HG03432 (cell line): ENCODE measurements at regions not wholly inside any gene's neighbourhood (a gene's known extent, or its start where the extent isn't known, plus 50 kb on each side); places are given as distances from the start of the nearest gene placed in this dataset.
A peak's percentile ranks its signal among the peaks of the same experiment; 100 is the strongest.
"Not testable (repeated sequence)": the region's sequence is repeated elsewhere in the genome, so short reads cannot be mapped to it uniquely, and the experiment has no call there.

ENCODE experiments used
- ATAC-seq: cut with Tn5 transposase; IDR thresholded peaks from one replicate; pipeline ENCODE4 v1.9.1; 2021; ENCODE audit warnings: mild to moderate bottlenecking, moderate library complexity; ENCODE audit not compliant: unreplicated experiment

- ATAC-seq, result peak; percentile 41
These were observed 1111.1 kb downstream of the TAF11L14 start for GRCh38 chr5:18745042-18745987.

DNA sequence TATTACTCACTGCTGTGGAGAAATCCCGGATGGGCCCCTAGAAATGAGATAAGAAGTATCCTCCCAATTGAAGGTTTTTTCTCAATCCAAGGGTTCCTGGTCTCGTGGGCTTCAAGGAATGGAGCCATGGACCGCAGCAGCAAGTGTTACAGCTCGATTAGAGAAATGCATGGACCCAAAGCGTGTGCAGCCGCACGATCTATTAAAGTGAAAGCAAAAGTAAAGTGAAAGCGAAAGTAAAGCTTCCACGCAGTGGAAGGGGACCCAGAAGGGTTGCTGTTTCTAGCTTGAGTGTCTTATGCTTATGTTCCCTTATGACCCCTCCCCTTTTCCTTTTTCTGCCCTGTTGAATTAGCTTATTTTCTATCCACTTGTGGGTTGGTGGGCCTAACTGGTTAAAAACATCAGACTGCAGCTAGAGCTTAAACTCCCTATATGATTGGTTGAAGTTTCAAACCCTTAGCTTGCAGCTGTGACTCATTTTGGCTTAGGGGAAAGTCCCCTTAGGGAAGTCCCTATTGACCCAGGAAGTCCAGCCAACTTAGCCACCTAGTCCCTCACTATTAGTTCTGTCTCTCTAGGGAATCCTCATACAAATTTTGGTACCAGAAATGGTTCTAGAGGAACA, 1111.8 kb downstream of the TAF11L14 start:
- ATAC-seq, result peak; percentile 75

DNA sequence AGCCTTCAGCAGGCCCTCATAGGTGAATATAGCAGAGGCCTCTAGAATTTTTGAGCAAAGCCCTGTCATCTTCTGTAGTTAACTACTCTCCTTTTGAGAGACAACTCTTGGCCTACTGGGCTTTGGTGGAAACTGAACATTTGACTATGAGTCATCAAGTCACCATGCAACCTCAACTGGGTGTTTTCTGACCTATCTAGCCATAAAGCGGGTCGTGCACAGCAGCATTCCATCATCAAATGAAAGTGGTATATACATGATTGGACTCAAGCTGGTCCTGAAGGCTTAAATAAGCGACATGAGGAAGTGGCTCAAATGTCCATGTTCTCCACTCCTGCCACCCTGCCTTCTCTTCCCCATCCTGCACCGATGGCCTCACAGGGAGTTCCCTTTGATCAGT, 1115.5 kb downstream of the TAF11L14 start:
- ATAC-seq, result peak; percentile 33

DNA sequence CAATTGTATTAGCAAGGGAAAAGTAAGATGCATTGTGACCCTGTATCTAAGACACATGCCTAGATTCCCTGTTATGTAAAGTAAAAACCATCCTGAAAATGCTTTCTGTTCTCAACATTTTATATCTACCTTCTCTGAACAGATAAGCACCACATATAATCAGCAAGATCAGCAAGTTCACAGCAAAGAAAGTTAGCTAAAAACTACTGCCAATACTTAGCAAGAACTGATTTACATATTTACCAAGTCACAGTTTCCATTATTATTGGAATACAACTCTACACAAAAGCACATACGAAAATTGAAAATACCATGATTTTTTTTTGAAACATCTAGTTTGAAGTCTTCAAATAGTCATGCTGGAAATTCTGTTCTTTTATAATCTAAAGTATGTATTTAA, 1118.1 kb downstream of the TAF11L14 start:
- ATAC-seq, result no peak

- no peak for ATAC-seq
These were observed 1119.9 kb downstream of the TAF11L14 start for GRCh38 chr5:18754201-18754600.

- ATAC-seq, result peak; percentile 86
These were observed 1127.5 kb downstream of the TAF11L14 start for GRCh38 chr5:18761801-18762200.

- no peak for ATAC-seq
These were observed 1129.9 kb downstream of the TAF11L14 start for GRCh38 chr5:18764161-18764560.

GRCh38 chr5:18765304-18765703, 1131.0 kb downstream of the TAF11L14 start:
- ATAC-seq, result no peak

- ATAC-seq, result no peak
These were observed 1136.9 kb downstream of the TAF11L14 start for GRCh38 chr5:18771097-18771610.

DNA sequence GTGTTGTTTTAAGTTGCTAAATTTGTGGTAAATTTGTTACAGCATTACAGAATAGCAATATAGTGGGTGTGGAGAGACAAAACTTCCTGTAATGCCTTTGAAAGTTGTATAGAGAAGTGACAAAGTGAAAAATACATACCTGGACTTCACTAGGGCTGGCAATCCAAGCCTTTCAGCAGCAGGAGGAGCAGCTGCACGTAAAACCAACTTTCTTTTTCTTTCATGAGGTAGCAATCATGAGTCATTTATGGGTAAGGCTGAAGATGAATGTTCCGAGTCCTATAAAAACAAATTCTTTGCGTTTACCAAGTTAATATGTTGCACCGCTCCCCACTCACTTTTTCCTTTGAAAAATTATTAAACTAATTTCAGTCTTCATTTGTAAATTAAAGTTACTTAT, 1138.2 kb downstream of the TAF11L14 start:
- peak; percentile 59 for ATAC-seq

DNA sequence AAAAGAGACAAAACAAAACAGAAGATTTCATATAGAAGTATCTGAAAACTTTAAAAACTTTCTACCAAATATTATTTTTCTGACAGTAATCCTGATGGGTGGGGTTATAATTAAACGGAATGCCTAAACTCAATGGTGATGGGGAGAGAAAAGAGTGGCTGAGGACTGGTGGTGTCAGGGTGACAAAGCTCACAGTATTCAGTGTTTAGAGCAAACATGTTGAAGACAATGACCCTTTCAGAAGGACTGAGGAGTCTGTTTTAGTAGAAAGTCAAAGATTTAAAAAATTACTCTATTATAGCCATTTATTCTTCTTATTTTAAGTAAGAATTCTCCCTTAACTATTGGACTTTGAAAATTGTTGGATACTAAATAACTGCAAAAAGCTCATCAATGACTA, 1144.0 kb downstream of the TAF11L14 start:
- no peak for ATAC-seq

- ATAC-seq, result no peak
These were observed 1155.1 kb downstream of the TAF11L14 start for GRCh38 chr5:18789218-18789998.

DNA sequence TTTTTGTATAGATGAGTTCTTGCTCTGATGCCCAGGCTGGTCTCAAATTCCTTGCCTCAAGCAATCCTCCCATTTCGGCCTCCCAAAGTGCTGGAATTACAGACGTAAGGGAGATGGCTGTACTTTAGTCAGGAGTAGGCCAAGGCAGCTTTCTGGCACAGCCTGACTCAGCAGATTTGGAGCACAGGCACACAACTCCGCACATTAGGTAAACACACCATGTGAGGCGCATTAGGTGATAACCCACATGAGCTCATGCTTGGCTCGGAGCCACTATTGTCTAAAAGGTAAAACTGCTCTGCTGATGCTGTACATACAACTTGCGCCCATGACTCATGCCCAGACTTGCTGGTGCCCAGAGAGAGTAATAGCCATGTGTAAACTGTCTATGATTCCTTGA, 1157.9 kb downstream of the TAF11L14 start:
- ATAC-seq, result no peak

DNA sequence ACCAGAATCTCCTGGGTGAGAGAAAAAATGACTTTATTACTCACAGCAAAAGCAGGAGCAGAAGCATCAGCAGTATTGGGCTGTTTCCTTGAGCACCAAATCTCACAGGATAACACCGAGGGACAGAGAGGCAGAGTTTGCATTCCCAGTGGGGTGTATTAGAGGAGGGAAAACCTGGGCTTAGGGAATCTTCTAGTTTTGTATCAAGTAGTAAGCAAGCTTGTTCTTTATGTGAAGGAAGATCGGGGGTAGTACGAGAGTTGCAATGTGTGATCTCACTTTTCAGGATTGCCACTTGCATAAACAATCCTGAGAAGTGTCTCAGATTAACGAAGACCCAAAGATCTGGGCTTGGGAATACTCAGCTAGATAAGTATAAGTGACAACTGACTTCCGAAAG, 1163.0 kb downstream of the TAF11L14 start:
- ATAC-seq, result no peak

DNA sequence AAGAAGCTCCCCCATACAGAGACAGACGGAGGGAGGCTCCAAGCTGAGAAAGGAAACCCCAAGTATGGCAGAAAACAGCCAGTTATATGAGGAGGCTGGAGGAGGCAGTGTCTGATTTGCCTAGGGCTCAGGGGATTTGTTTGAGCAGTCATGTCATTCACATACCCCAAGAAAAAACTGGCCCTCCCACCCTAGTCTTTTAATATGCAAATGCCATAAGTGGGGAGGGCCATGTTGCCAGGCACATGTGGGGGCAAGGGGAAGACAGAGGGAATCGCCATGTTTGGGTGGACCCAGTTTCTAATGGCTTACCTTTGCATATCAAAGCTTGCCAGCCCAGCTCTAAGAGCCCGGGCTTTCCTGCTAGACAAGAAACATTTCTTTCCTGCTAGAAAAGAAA, 1163.8 kb downstream of the TAF11L14 start:
- no peak for ATAC-seq

DNA sequence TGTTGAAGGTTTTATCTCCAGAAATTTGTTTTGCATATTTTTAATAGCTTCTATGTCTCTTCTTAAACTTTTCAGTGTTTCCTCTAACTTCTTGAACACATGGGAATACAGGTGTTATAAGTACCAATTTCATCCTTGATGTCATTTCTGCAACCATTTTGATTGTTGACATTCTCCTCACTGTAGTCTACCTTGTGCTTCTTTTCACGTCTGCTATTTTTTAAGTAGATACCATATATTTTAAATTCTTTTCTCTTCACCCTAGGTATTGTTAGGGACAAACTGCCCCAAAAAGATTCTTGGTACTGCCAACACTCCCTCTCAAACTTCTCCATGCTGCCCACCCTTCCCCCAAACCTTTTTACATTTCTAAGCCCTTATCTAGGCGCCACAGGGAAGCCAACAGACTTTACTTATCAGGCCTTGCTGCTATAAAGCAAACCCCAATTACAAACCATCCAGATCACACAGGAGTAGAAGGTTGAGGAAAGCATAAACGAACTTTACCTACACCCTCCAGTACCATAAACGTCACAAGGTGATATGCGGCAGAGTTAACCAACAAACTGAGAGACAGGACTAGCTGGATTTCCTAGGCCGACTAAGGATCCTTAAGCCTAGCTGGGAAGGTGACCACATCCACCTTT, 1165.3 kb downstream of the TAF11L14 start:
- no peak for ATAC-seq

DNA sequence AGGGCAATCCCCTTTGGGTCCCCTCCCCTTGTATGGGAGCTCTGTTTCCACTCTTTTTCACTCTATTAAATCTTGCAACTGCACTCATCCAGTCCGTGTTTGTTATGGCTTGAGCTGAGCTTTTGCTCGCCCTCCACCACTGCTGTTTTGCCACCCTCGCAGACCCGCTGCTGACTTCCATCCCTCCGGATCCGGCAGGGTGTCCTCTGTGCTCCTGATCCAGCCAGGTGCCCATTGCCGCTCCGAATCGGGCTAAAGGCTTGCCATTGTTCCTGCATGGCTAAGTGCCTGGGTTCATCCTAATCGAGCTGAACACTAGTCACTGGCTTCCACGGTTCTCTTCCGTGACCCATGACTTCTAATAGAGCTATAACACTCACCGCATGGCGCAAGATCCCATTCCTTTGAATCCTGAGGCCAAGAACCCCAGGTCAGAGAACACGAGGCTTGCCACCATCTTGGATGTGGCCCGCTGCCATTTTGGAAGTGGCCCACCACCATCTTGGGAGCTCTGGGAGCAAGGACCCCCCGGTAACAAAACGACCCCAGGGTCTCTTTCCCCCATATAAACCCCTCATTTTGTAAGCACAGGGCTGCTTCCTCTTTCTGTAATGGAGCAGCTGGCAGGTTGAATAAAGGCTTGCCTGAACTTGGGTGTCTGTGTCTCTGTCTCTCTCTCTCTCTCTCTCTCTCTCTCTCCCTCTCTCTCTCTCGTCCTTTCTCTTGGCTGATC, 1166.2 kb downstream of the TAF11L14 start:
- ATAC-seq, result no peak

DNA sequence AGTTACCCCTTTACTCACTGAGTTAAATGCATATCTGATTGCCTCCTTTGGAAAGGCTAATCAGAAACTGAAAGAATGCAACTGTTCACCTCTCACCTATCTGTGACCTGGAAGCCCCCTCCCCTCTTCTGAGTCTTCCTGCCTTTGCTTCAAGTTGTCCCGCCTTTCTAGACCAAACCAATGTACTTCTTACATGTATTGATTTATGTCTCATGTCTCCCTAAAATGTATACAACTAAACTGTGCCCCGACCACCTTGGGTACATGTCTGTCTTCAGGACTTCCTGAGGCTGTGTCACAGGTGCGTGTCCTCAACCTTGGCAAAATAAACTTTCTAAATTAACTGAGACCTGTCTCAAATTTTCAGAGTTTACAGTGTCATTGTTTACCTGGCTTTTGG, 1167.2 kb downstream of the TAF11L14 start:
- not testable (repeated sequence) for ATAC-seq

- ATAC-seq, result no peak
These were observed 1168.1 kb downstream of the TAF11L14 start for GRCh38 chr5:18802336-18802735.

- no peak for ATAC-seq
These were observed 1171.1 kb downstream of the TAF11L14 start for GRCh38 chr5:18805376-18805775.
